Mucosa of descending colon (tissue), 3 donors: ENCODE measurements at regions not wholly inside any gene's neighbourhood (a gene's known extent, or its start where the extent isn't known, plus 50 kb on each side); places are given as distances from the start of the nearest gene placed in this dataset.

Experiments used
- ATAC-seq: fragments of 200-7000 bp; cut with Tn5 transposase; one replicate; pipeline ENCODE4 v1.9.1; 2020; ENCODE audit warnings: mild to moderate bottlenecking, moderate library complexity
- DNase-seq, 3 donors: peaks; one replicate each; pipeline ENCODE4 v3.0.0-alpha.2; 2020
- H3K36me3 ChIP-seq: fragments of 200-600 bp; one replicate; pipeline ENCODE4 v1.8.0; 2021; ENCODE audit warnings: low read depth, mild to moderate bottlenecking
- H3K4me1 ChIP-seq: fragments of 200-600 bp; one replicate; pipeline ENCODE4 v1.8.0; 2021; ENCODE audit warnings: low read depth, mild to moderate bottlenecking
- H3K4me3 ChIP-seq: fragments of 200-600 bp; one replicate; pipeline ENCODE4 v1.8.0; 2021; ENCODE audit warnings: mild to moderate bottlenecking
- H3K9me3 ChIP-seq: fragments of 200-600 bp; one replicate; pipeline ENCODE4 v1.8.0; 2021; ENCODE audit warnings: mild to moderate bottlenecking
- CTCF ChIP-seq: fragments of 200-600 bp; IDR thresholded peaks from one replicate; pipeline ENCODE4 v1.8.0; 2022; ENCODE audit warnings: antibody characterized with exemption, mild to moderate bottlenecking
- intact Hi-C, 2 donors: fragments of 100-400 bp; cut with DNase I in 1 of 2; cut with micrococcal nuclease in 1 of 2; formaldehyde crosslinking; loops; one replicate each; pipeline versions ENCODE4 v1.11.0 to v1.11.1; 2022; cut with DNase I, micrococcal nuclease
- donor health status: DM: no; HTN: no; CAD: no; lungs with moderate emphysema.
- donor health status: DM: no; HTN: no; CAD: no.
- donor health status: DM: no; HTN: yes; CAD: no.

GRCh38 chr17:77645072-77646045, 313.1 kb upstream of the TNRC6C start:
- Histone ChIP-seq H3K9me3 (no peaks in the 10 kb centered on the region), H3K4me3 (no peak overlapping the region), H3K4me1 (no peaks in the 10 kb centered on the region), H3K36me3 (no peaks in the 10 kb centered on the region)
- TF ChIP-seq CTCF, result no peak
- intact Hi-C loops, result no loop called here
- peak; percentile 29 for ATAC-seq
- peak in 1 of 3 donors; percentile 8 for DNase-seq

DNA sequence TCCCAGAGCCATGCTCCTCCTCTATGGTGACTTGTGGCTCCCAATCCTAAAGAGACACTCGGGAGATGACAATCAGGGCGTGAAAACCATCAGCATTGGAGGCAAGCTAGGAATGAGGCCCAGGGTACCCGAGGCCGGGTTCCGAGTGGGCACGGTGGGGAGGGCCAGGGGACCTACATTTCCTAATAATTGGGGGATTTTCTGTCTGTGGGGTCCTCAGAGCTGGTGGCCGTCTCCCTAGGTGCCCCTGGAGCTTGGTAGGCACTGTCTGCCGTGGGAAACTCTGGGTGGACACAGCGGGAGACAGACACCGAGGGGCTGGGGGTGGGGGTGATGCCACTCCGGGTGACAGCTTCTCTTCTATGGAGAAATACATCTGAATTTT, 312.5 kb upstream of the TNRC6C start:
- no peak for DNase-seq
- Histone ChIP-seq H3K36me3 (no peaks in the 10 kb centered on the region), H3K4me1 (no peaks in the 10 kb centered on the region), H3K4me3 (no peak overlapping the region), H3K9me3 (no peaks in the 10 kb centered on the region)
- intact Hi-C loops, result no loop called here
- no peak for TF ChIP-seq CTCF
- ATAC-seq, result no peak

- TF ChIP-seq CTCF, result no peak
- DNase-seq (no peak), ATAC-seq (no peak)
- Histone ChIP-seq H3K4me1 (no peaks in the 10 kb centered on the region), H3K9me3 (no peaks in the 10 kb centered on the region), H3K36me3 (no peaks in the 10 kb centered on the region), H3K4me3 (no peak overlapping the region)
- intact Hi-C loops, result no loop called here
Observed at GRCh38 chr17:77647531-77647930, 311.0 kb upstream of the TNRC6C start.

DNA sequence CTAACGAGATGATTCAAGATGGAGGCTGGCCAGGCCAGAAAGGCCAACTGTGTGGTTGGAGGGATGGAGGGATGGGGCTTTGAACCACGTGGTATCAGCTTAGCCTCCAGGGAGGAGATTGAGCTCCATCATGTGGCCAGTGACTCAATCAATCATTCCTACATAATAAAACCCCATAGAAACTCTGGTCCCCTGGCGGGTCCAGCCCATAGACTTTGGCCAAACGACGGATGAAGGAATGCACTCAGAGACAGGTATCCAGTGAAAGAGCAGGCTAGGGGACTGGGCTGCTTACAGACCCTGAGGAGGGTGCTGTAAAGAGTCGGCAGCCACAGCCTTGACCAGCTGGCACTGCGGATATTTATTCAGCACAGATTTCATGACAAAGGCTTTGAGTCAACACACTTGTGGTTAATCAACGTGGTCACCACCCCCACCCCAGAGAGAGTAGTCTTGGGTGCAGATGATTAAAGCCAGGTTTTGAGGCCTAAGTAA, 308.7 kb upstream of the TNRC6C start:
- Histone ChIP-seq H3K9me3 (no peaks in the 10 kb centered on the region), H3K36me3 (no peaks in the 10 kb centered on the region), H3K4me1 (no peaks in the 10 kb centered on the region), H3K4me3 (no peak overlapping the region)
- ATAC-seq (peak; percentile 12), DNase-seq (no peak)
- TF ChIP-seq CTCF, result no peak
- intact Hi-C loops, result no loop called here

GRCh38 chr17:77651988-77652387, 306.5 kb upstream of the TNRC6C start:
- Histone ChIP-seq H3K9me3 (no peaks in the 10 kb centered on the region), H3K4me1 (no peaks in the 10 kb centered on the region), H3K4me3 (no peak overlapping the region), H3K36me3 (no peaks in the 10 kb centered on the region)
- ATAC-seq (no peak), DNase-seq (no peak)
- no peak for TF ChIP-seq CTCF
- intact Hi-C loops, result no loop called here
